NCI-H510A (cell line): ENCODE measurements at regions not wholly inside any gene's neighbourhood (a gene's known extent, or its start where the extent isn't known, plus 50 kb on each side); places are given as distances from the start of the nearest gene placed in this dataset.

Experiments
- DNase-seq: peaks from one replicate; lab custom pipeline; 2025; lab: John Stamatoyannopoulos, UW

- no peak for DNase-seq
These were observed 234.7 kb upstream of the CSF3R start for GRCh38 chr1:36717431-36717830.

- no peak for DNase-seq
These were observed 233.1 kb upstream of the CSF3R start for GRCh38 chr1:36715797-36716196.

- no peak for DNase-seq
These were observed 231.6 kb upstream of the CSF3R start for GRCh38 chr1:36714301-36714700.

GRCh38 chr1:36711480-36711879, 228.8 kb upstream of the CSF3R start:
- no peak for DNase-seq

- DNase-seq: no peak
These were observed 228.2 kb upstream of the CSF3R start for GRCh38 chr1:36710951-36711350.

GRCh38 chr1:36709869-36710481, 227.3 kb upstream of the CSF3R start:
- DNase-seq: peak; percentile 75

- DNase-seq: no peak
These were observed 225.9 kb upstream of the CSF3R start for GRCh38 chr1:36708587-36708986.

- no peak for DNase-seq
These were observed 224.5 kb upstream of the CSF3R start for GRCh38 chr1:36707221-36707620.

- DNase-seq: peak; percentile 94
These were observed 223.7 kb upstream of the CSF3R start for GRCh38 chr1:36706416-36706815.

- DNase-seq: peak; percentile 100
These were observed 222.9 kb upstream of the CSF3R start for GRCh38 chr1:36705629-36706028.

- DNase-seq: peak; percentile 100
These were observed 221.0 kb upstream of the CSF3R start for GRCh38 chr1:36703526-36704208.

GRCh38 chr1:36702963-36703362, 220.2 kb upstream of the CSF3R start:
- peak; percentile 84 for DNase-seq

- DNase-seq: no peak
These were observed 216.6 kb upstream of the CSF3R start for GRCh38 chr1:36699113-36699911.

GRCh38 chr1:36697836-36698605, 215.3 kb upstream of the CSF3R start:
- no peak for DNase-seq

GRCh38 chr1:36696261-36696940, 213.7 kb upstream of the CSF3R start:
- no peak for DNase-seq

GRCh38 chr1:36693603-36694002, 210.9 kb upstream of the CSF3R start:
- DNase-seq: no peak

- DNase-seq: peak; percentile 69
These were observed 210.4 kb upstream of the CSF3R start for GRCh38 chr1:36693161-36693525.

GRCh38 chr1:36692465-36693160, 209.9 kb upstream of the CSF3R start:
- no peak for DNase-seq

- DNase-seq: no peak
These were observed 208.7 kb upstream of the CSF3R start for GRCh38 chr1:36691374-36691773.

GRCh38 chr1:36689992-36690391, 207.3 kb upstream of the CSF3R start:
- peak; percentile 95 for DNase-seq

- DNase-seq: no peak
These were observed 204.6 kb upstream of the CSF3R start for GRCh38 chr1:36687312-36687711.
